GM13976 (cell line): ENCODE measurements at regions not wholly inside any gene's neighbourhood (a gene's known extent, or its start where the extent isn't known, plus 50 kb on each side); places are given as distances from the start of the nearest gene placed in this dataset.

Source experiments
- DNase-seq: peaks from one replicate; pipeline ENCODE4 v3.0.0; 2012; ENCODE audit warnings: low spot score
- in situ Hi-C: fragments of 300-500 bp; cut with MboI; formaldehyde crosslinking; loops from one replicate; pipeline ENCODE4 v1.12.0; 2022; ENCODE audit warnings: low sequenced_read_pairs, mixed read lengths, inconsistent platforms; ENCODE audit not compliant: unreplicated experiment
- TF ChIP-seq, protein P1 (sequence below): IDR thresholded peaks from 2 replicates; pipeline ENCODE4 v1.5.1; 2012; ENCODE audit warnings: borderline replicate concordance, mild to moderate bottlenecking; ENCODE audit not compliant: insufficient read depth; ENCODE audit errors: extremely low read depth, missing control alignments, control extremely low read depth

DNA sequence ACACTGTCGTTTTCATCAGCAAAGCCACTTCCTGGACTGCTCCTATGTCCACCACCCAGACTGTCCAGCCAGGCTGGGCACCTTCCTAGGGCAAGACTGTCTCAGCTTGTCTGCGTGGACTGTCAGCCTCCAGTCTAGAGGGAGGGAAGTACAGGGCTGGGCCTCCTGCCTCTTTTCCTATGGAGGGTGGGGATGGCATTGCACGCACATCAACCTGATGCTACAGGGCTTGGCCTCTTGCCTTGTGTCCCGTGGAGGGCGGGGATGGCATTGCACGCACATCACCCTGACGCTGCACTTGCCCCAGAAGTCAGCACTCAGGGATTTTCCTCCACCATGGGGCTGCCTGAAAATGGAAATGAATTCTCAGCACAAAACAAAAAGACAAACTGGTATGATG lies 304.2 kb upstream of the CDH4 start:
- TF ChIP-seq, protein P1, sequence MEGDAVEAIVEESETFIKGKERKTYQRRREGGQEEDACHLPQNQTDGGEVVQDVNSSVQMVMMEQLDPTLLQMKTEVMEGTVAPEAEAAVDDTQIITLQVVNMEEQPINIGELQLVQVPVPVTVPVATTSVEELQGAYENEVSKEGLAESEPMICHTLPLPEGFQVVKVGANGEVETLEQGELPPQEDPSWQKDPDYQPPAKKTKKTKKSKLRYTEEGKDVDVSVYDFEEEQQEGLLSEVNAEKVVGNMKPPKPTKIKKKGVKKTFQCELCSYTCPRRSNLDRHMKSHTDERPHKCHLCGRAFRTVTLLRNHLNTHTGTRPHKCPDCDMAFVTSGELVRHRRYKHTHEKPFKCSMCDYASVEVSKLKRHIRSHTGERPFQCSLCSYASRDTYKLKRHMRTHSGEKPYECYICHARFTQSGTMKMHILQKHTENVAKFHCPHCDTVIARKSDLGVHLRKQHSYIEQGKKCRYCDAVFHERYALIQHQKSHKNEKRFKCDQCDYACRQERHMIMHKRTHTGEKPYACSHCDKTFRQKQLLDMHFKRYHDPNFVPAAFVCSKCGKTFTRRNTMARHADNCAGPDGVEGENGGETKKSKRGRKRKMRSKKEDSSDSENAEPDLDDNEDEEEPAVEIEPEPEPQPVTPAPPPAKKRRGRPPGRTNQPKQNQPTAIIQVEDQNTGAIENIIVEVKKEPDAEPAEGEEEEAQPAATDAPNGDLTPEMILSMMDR = no peak
- in situ Hi-C loops = no loop called here
- DNase-seq = no peak

- no peak for DNase-seq
- TF ChIP-seq, protein P1 = no peak
- in situ Hi-C loops = no loop called here
Observed at GRCh38 chr20:60948224-60948623, 303.8 kb upstream of the CDH4 start.

DNA sequence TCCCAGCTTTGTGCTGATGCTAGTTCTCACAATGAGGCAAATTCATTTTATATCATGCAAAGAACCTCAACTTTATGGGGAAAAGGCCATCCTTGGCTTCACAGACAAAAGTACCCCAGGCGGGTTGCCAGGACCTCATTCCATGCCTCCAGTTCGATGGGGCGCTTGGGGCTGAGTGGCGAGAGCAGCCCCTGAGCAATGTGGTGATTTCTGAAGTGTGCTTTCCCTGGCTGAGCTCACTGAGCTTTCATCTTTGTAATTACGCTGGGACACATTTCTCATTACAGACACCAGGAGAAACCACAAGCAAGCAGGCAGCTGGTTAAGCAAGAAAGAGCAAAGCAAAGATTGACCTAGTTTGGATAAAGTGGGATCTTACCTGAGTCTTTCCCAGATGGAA lies 301.5 kb upstream of the CDH4 start:
- DNase-seq = no peak
- TF ChIP-seq, protein P1 = no peak
- in situ Hi-C loops = no loop called here

DNA sequence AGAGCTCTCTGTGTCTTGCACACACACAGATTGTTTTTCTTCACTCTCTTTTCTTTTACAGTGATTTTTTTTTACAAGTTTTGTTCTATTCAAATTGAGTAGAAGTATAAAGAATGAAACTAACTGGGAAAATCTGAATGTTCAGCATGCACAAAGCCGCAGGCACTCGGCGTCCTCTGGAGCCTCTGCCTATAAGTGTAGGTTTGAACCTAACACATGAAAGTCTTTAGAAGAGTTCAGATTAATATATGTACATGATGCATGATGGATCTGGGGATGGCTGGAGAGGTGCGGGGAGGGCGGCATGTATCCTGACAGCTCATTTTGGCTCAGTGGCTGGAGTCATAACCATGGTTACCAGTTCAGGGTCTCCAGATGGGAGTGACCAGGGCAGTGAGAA lies 301.1 kb upstream of the CDH4 start:
- no peak for DNase-seq
- in situ Hi-C loops = no loop called here
- TF ChIP-seq, protein P1 = no peak

DNA sequence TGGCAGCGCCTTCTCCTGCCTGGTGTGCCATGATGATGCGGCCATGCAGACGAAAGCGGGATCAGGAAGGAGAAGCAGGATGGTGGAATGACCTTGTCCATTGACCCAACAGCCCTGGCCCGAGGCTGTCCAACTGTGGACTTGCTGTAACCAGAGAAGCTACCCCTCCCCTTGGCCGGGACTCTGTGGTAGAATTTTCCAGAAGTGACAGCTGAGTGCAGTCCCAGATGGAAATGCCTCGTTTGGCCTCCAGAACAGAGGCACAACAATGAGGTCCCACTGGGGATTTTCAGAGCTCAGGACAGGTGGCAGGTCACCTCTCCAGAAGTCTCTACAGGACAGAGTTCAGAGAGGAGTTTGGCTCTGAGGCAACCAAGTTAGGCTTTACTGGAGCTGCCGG lies 299.2 kb upstream of the CDH4 start:
- in situ Hi-C loops = no loop called here
- DNase-seq = no peak
- TF ChIP-seq, protein P1 = no peak

DNA sequence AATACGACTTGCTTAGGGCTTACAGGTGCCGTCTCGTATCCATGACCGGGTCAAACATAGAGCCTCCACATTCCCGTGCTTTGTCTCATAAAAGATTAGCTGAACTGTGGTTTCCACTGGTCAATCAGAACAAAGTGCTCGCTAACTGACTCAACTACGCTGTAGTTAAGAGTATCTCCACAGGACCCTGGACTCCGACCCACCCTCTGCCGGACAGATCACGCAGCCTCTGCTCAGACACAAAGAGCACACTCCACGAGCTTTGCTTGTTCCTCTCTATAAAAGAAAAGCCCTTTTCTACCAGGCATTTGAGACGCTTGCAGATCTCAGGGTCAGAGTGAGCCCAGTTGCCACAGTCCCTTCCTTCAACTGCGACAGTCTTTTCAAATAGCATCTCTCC lies 298.7 kb upstream of the CDH4 start:
- in situ Hi-C loops = no loop called here
- TF ChIP-seq, protein P1 = no peak
- no peak for DNase-seq

DNA sequence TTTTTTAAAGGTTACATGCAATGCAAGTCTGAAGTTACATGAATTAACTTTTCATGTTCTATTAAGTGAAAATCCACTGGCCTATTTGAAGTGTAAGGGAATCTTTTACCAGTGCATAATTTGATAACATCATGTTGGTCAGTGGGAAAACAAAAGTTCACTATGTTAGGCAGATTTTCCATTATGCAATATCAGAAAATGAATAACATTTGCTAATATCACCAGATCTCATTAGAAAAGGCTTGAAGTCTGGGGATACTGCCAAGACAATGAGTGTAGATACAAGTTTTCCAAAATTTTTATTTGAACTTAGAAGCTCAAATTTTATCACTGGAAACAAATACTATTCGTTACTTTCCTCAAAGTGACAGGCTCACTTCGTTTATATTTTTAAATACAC lies 296.4 kb upstream of the CDH4 start:
- no peak for DNase-seq
- in situ Hi-C loops = no loop called here
- TF ChIP-seq, protein P1 = no peak
